AG04450 (cell line): ENCODE measurements at regions not wholly inside any gene's neighbourhood (a gene's known extent, or its start where the extent isn't known, plus 50 kb on each side); places are given as distances from the start of the nearest gene placed in this dataset.
A peak's percentile ranks its signal among the peaks of the same experiment; 100 is the strongest.
"Not testable (repeated sequence)": the region's sequence is repeated elsewhere in the genome, so short reads cannot be mapped to it uniquely, and the experiment has no call there.

ENCODE experiments used
- CTCF ChIA-PET: fragments of 300-600, 350-600 bp; formaldehyde crosslinking; extraction: SDS; loops from one replicate; lab custom pipeline; 2022; ENCODE audit warnings: antibody characterized with exemption, inconsistent platforms; lab: Charles Lee
- POLR2A ChIA-PET: fragments of 350-600 bp; formaldehyde crosslinking; extraction: SDS; loops from one replicate; lab custom pipeline; 2021; ENCODE audit warnings: antibody characterized with exemption, inconsistent platforms; lab: Yijun Ruan, JAX
- DNase-seq: peaks from one replicate; pipeline ENCODE4 v3.0.0-alpha.2; 2011; ENCODE audit warnings: low read depth, low spot score
- H3K27ac ChIP-seq: one replicate; pipeline ENCODE4 v1.5.1; 2012; ENCODE audit warnings: low read depth, low read length, control low read depth
- H3K27me3 ChIP-seq: one replicate; pipeline ENCODE4 v1.6.0; 2012; ENCODE audit warnings: low read length; ENCODE audit not compliant: control insufficient read depth, insufficient read depth
- H3K4me3 ChIP-seq: 2 replicates; pipeline ENCODE4 v1.5.1; 2011; ENCODE audit warnings: mild to moderate bottlenecking, low read depth, low read length, control low read depth
- H3K9me3 ChIP-seq: 2 replicates; pipeline ENCODE4 v1.5.1; 2012; ENCODE audit warnings: low read length; ENCODE audit not compliant: control insufficient read depth, insufficient read depth
- TF ChIP-seq, protein P1 (sequence below): IDR thresholded peaks from 2 replicates; pipeline ENCODE4 v1.5.1; 2011; ENCODE audit warnings: low read depth, low read length, control low read depth, inconsistent platforms

DNA sequence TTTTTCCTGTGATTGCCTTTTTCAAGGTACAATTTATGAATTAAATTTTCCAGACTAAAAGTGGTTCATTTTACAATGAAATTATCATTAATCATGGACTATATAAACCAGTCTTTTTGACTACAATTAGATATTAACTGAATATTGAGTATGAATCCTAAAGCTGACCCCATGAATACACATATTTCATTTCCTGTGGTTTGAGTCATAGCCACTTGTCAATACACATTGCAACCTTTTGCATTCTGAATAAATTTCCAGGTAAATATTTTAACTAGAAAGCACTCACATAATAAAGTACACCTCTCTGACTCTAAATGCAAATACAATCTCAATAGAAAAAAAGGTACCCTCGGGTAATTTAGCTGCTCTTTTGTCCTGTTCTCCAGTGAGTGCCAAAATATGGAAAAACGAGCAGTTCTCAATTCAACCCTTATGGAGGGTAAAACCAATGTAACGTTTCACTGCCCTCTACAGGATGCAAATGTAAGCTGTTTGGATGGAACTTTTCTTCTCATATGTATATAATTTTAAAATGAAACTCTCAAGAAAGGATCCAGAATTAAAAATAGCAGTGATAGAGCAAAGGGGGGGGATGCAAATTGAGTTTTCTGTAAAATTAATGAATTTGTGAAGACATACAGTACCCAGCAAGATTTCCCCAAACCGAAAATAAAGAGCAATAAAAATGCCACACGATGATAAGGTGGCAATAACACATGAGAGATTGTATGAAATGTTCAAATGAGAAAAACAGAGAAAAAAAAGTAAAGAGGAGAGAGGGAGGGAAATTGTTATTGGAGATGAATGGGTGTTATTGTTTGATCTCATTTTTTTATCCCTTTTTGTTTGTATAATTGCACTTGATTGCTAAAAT lies 1795.7 kb upstream of the PIK3C3 start:
- Histone ChIP-seq H3K27ac (no peak overlapping the region), H3K4me3 (no peak overlapping the region), H3K27me3 (no peaks in the 10 kb centered on the region), H3K9me3 (no peaks in the 10 kb centered on the region)
- TF ChIP-seq, protein P1, sequence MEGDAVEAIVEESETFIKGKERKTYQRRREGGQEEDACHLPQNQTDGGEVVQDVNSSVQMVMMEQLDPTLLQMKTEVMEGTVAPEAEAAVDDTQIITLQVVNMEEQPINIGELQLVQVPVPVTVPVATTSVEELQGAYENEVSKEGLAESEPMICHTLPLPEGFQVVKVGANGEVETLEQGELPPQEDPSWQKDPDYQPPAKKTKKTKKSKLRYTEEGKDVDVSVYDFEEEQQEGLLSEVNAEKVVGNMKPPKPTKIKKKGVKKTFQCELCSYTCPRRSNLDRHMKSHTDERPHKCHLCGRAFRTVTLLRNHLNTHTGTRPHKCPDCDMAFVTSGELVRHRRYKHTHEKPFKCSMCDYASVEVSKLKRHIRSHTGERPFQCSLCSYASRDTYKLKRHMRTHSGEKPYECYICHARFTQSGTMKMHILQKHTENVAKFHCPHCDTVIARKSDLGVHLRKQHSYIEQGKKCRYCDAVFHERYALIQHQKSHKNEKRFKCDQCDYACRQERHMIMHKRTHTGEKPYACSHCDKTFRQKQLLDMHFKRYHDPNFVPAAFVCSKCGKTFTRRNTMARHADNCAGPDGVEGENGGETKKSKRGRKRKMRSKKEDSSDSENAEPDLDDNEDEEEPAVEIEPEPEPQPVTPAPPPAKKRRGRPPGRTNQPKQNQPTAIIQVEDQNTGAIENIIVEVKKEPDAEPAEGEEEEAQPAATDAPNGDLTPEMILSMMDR: peak; percentile 74
- ChIA-PET POLR2A (no interaction called here), CTCF (interaction anchor here (0.6 to 2.2 kb wide), 8 partner anchors 8 to 1357 kb away, joined by 3 to 11 read pairs (median 4); no protein-coding TSS in a partner anchor)
- DNase-seq: no peak

DNA sequence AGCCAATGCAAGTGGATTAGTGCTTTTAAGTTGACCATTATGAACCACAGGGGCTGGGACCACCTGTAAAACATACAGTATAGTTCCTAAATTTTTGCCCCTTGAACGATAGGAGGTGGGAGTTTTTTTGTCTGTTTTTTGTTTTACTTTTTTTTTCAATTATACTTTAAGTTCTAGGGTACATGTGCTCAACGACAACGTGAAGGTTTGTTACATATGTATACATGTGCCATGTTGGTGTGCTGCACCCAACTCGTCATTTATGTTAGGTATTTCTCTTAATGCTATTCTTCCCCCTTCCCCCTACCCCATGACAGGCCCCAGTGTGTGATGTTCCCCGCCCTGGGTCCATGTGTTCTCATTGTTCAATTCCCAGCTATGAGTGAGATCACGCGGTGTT lies 1797.9 kb upstream of the PIK3C3 start:
- TF ChIP-seq, protein P1: no peak
- Histone ChIP-seq H3K27ac (no peak overlapping the region), H3K9me3 (no peaks in the 10 kb centered on the region), H3K27me3 (no peaks in the 10 kb centered on the region), H3K4me3 (no peak overlapping the region)
- no peak for DNase-seq
- POLR2A ChIA-PET: no interaction called here
- CTCF ChIA-PET: no interaction called here

DNA sequence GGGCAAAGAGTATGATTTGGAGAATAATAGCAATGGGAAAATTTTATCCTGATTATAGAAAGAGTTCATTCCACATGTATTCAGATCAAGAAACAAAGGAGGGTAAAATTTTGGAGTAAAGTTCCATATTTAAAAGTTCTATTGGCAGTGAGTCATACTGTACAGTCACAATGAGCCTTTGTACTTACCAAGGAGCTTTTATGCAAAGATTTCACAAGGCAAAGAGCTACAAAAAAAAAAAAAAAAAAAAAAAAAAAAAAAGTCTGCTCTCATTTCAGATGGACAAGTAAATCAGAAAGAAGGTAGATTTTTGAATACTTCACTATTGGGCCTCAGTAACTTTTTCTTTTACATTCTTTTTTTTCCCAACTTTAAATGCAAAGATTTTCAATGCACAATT lies 1802.2 kb upstream of the PIK3C3 start:
- TF ChIP-seq, protein P1: no peak
- Histone ChIP-seq H3K9me3 (no peaks in the 10 kb centered on the region), H3K27me3 (no peaks in the 10 kb centered on the region), H3K27ac (no peak overlapping the region), H3K4me3 (no peak overlapping the region)
- POLR2A ChIA-PET: no interaction called here
- no peak for DNase-seq
- CTCF ChIA-PET: no interaction called here

DNA sequence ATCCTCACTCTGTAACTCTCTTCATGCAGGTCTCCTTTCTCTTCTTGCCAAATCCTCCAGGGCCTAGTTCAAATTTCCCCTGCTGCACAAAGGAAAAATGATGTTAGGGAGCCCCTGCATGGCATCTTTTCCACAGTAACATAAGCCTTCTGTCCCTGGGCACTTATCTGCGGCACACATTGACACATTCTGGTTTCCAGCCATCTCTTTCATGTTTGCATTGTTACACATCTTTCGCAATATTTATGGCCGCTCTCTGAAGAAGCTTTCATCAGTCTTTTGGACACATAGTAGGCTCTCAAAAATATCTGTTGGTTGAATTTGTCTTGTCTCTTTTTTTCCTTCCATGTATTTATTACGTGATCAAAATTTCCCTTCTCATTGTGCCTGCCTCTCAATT lies 1806.1 kb upstream of the PIK3C3 start:
- DNase-seq: no peak
- ChIA-PET POLR2A (no interaction called here), CTCF (no interaction called here)
- no peak overlapping the region for H3K27ac ChIP-seq
- H3K4me3 ChIP-seq: no peak overlapping the region
- H3K9me3 ChIP-seq: no peaks in the 10 kb centered on the region
- no peaks in the 10 kb centered on the region for H3K27me3 ChIP-seq
- TF ChIP-seq, protein P1: no peak

DNA sequence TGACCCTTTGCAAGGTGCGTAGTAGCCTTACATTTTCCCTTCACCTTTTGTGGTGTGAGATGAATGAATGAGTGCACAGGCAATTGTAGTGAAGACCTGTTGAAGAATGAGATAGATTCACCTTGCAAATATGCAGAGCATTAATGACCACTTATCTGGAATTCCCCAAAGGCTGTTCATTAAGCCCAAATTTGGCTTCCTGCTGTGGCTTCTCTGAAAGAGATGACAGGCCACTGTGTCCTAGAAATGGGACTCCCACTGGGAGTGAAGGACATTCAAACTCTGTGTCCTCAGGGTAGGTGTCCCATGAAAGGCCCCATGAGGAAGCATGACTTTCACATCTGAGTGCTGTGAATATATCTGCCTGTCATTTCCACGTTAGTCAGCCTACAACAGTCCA lies 1821.8 kb upstream of the PIK3C3 start:
- Histone ChIP-seq H3K27me3 (no peaks in the 10 kb centered on the region), H3K9me3 (no peaks in the 10 kb centered on the region), H3K27ac (no peak overlapping the region), H3K4me3 (no peak overlapping the region)
- ChIA-PET CTCF (no interaction called here), POLR2A (no interaction called here)
- DNase-seq: no peak
- TF ChIP-seq, protein P1: no peak

DNA sequence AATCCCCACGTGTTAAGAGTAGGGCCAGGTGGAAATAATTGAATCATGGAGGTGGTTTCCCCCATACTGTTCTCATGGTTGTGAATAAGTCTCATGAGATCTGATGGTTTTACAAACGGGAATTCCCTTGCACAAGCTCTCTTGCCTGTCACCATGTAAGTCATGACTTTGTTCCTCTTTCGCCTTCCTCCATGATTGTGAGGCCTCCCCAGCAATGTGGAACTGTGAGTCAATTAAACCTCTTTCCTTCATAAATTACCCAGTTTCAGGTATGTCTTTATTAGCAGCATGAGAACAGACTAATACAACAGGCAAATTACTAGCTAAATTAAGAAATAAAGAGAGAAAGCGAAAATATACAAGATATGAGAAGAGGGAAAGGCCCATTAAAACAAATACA lies 1822.6 kb upstream of the PIK3C3 start:
- DNase-seq, CTCF ChIA-PET, POLR2A ChIA-PET, H3K4me3 ChIP-seq, H3K27ac ChIP-seq, H3K9me3 ChIP-seq, H3K27me3 ChIP-seq: not testable (repeated sequence)
